ENCODE measurements at regions not wholly inside any gene's neighbourhood (a gene's known extent, or its start where the extent isn't known, plus 50 kb on each side); places are given as distances from the start of the nearest gene placed in this dataset.

DNA sequence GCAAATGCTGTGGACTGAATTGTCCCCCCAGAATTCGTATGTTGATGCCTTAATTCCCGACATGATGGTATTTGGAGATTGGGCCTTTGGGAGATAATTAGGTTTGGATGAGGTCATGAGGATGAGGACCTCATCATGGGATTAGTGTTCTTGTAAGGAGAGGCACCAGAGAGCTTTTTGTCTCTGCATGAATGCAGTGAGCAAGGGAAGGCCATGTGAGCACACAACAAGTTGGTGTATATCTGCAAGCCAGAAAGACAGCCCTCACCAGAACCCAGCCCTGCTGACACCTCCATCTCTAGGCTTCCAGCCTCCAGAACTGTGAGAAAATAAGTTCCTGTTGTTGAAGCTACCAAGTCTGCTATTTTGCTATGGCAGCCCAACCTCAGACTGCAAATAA, 51.9 kb upstream of the SMCO2 start:
- H3K4me3 ChIP-seq (ENCODE audit: low read depth, low read length): no peak overlapping the region
- TF ChIP-seq, protein P1, sequence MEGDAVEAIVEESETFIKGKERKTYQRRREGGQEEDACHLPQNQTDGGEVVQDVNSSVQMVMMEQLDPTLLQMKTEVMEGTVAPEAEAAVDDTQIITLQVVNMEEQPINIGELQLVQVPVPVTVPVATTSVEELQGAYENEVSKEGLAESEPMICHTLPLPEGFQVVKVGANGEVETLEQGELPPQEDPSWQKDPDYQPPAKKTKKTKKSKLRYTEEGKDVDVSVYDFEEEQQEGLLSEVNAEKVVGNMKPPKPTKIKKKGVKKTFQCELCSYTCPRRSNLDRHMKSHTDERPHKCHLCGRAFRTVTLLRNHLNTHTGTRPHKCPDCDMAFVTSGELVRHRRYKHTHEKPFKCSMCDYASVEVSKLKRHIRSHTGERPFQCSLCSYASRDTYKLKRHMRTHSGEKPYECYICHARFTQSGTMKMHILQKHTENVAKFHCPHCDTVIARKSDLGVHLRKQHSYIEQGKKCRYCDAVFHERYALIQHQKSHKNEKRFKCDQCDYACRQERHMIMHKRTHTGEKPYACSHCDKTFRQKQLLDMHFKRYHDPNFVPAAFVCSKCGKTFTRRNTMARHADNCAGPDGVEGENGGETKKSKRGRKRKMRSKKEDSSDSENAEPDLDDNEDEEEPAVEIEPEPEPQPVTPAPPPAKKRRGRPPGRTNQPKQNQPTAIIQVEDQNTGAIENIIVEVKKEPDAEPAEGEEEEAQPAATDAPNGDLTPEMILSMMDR (conservative IDR thresholded peaks at IDR 0.05; ENCODE audit: low read depth, low read length): no peak
- DNase-seq (ENCODE audit: low read depth): no peak

DNA sequence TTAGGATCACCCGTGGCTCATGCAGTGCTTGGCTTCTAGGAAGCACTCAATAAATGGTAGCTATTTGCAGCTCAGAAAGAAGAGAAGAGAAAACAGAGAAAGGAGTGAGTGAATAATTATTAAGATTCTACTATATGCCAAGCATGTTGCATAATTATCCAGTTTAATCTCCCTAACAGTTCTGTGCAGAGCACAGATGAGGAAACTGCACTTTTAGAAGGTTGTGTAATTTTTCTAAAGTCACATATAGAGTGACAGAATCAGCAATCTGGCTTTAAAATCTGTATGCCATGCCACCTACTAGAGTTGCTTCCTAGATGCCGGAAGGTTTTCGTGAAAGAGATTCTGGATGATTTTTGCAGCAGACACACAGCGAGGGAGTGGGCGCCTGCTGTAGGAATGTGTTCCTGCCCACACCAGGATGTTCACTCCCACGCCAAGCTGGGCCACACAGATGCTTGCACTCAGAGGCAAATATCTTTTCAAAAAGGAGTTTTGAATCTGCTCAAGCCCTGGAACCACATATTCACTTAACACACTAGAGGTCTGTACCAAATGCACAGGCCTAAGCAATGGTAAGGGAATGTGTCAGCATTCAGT, 50.2 kb upstream of the SMCO2 start:
- H3K4me3 ChIP-seq (ENCODE audit: low read depth, low read length): no peak overlapping the region
- no peak for DNase-seq (ENCODE audit: low read depth)
- TF ChIP-seq, protein P1 (conservative IDR thresholded peaks at IDR 0.05; ENCODE audit: low read depth, low read length): no peak

Measured in choroid plexus epithelial cell (primary cell).